GM18861 (cell line): ENCODE measurements at regions not wholly inside any gene's neighbourhood (a gene's known extent, or its start where the extent isn't known, plus 50 kb on each side); places are given as distances from the start of the nearest gene placed in this dataset.
"Not testable (repeated sequence)": the region's sequence is repeated elsewhere in the genome, so short reads cannot be mapped to it uniquely, and the experiment has no call there.

Experiments
- ATAC-seq: cut with Tn5 transposase; IDR thresholded peaks from one replicate; pipeline ENCODE4 v1.9.1; 2021; ENCODE audit not compliant: unreplicated experiment

GRCh38 chr12:9412459-9412858 is 195.3 kb downstream of the KLRB1 start:
- not testable (repeated sequence) for ATAC-seq

- not testable (repeated sequence) for ATAC-seq
Measured at GRCh38 chr12:9411616-9412268, 196.0 kb downstream of the KLRB1 start.

- not testable (repeated sequence) for ATAC-seq
Measured at GRCh38 chr12:9407425-9407748, 199.2 kb upstream of the PZP start.

GRCh38 chr12:9406564-9407424 is 198.6 kb upstream of the PZP start:
- ATAC-seq: no peak

- ATAC-seq: no peak
Measured at GRCh38 chr12:9405886-9406563, 197.8 kb upstream of the PZP start.

GRCh38 chr12:9404469-9405260 is 196.5 kb upstream of the PZP start:
- no peak for ATAC-seq

- ATAC-seq: no peak
Measured at GRCh38 chr12:9404031-9404430, 195.8 kb upstream of the PZP start.

GRCh38 chr12:9402432-9403040 is 194.3 kb upstream of the PZP start:
- not testable (repeated sequence) for ATAC-seq

GRCh38 chr12:9396367-9396766 is 188.2 kb upstream of the PZP start:
- not testable (repeated sequence) for ATAC-seq

GRCh38 chr12:9395220-9395619 is 187.0 kb upstream of the PZP start:
- ATAC-seq: not testable (repeated sequence)

- no peak for ATAC-seq
Measured at GRCh38 chr12:9392842-9393241, 184.6 kb upstream of the PZP start.

- no peak for ATAC-seq
Measured at GRCh38 chr12:9391815-9392214, 183.6 kb upstream of the PZP start.

GRCh38 chr12:9390761-9391160 is 182.6 kb upstream of the PZP start:
- ATAC-seq: no peak

- ATAC-seq: no peak
Measured at GRCh38 chr12:9389796-9390195, 181.6 kb upstream of the PZP start.

GRCh38 chr12:9388379-9388778 is 180.2 kb upstream of the PZP start:
- ATAC-seq: no peak

GRCh38 chr12:9387450-9387849 is 179.3 kb upstream of the PZP start:
- no peak for ATAC-seq

- no peak for ATAC-seq
Measured at GRCh38 chr12:9383585-9383984, 175.4 kb upstream of the PZP start.

GRCh38 chr12:9381619-9382018 is 173.4 kb upstream of the PZP start:
- no peak for ATAC-seq

- ATAC-seq: no peak
Measured at GRCh38 chr12:9380650-9381049, 172.5 kb upstream of the PZP start.

- ATAC-seq: no peak
Measured at GRCh38 chr12:9379023-9379742, 171.0 kb upstream of the PZP start.
